Ishikawa (cell line): ENCODE measurements at regions not wholly inside any gene's neighbourhood (a gene's known extent, or its start where the extent isn't known, plus 50 kb on each side); places are given as distances from the start of the nearest gene placed in this dataset.

Source experiments
- CEBPB ChIP-seq: IDR thresholded peaks from 2 replicates; pipeline ENCODE4 v1.6.1; 2012
- CREB1 ChIP-seq: IDR thresholded peaks from 2 replicates; pipeline ENCODE4 v1.6.1; 2012; ENCODE audit warnings: low read depth
- EGR1 ChIP-seq: IDR thresholded peaks from 2 replicates; pipeline ENCODE4 v1.6.1; 2012
- EP300 ChIP-seq: IDR thresholded peaks from 2 replicates; pipeline ENCODE4 v1.6.1; 2012; ENCODE audit warnings: borderline replicate concordance
- FOXM1 ChIP-seq: IDR thresholded peaks from 2 replicates; pipeline ENCODE4 v1.6.1; 2012; ENCODE audit warnings: low read depth, borderline replicate concordance
- MAX ChIP-seq: IDR thresholded peaks from 2 replicates; pipeline ENCODE4 v1.6.1; 2012
- NFIC ChIP-seq: IDR thresholded peaks from 2 replicates; pipeline ENCODE4 v1.6.1; 2012
- RAD21 ChIP-seq: IDR thresholded peaks from 2 replicates; pipeline ENCODE4 v1.6.1; 2012; ENCODE audit warnings: low read depth
- TAF1 ChIP-seq: IDR thresholded peaks from 2 replicates; pipeline ENCODE4 v1.6.1; 2012; ENCODE audit warnings: low read depth, mild to moderate bottlenecking
- TCF12 ChIP-seq: IDR thresholded peaks from 2 replicates; pipeline ENCODE4 v1.6.1; 2012; ENCODE audit warnings: low read depth
- TEAD4 ChIP-seq: IDR thresholded peaks from 2 replicates; pipeline ENCODE4 v1.6.1; 2012
- YY1 ChIP-seq: IDR thresholded peaks from 2 replicates; pipeline ENCODE4 v1.6.1; 2012; ENCODE audit warnings: low read depth
- ZBTB7A ChIP-seq: IDR thresholded peaks from 2 replicates; pipeline ENCODE4 v1.6.1; 2012; ENCODE audit warnings: low read depth
- TF ChIP-seq, protein P1 (sequence below): IDR thresholded peaks from 2 replicates; pipeline ENCODE4 v1.6.1; 2012; ENCODE audit warnings: low read depth, mild to moderate bottlenecking
- TF ChIP-seq, protein P2 (sequence below): IDR thresholded peaks from 2 replicates; pipeline ENCODE4 v1.6.1; 2012

GRCh38 chr15:27598251-27599009, 500.7 kb downstream of the OCA2 start:
- no peak for TF ChIP-seq TEAD4
- TF ChIP-seq, protein P1, sequence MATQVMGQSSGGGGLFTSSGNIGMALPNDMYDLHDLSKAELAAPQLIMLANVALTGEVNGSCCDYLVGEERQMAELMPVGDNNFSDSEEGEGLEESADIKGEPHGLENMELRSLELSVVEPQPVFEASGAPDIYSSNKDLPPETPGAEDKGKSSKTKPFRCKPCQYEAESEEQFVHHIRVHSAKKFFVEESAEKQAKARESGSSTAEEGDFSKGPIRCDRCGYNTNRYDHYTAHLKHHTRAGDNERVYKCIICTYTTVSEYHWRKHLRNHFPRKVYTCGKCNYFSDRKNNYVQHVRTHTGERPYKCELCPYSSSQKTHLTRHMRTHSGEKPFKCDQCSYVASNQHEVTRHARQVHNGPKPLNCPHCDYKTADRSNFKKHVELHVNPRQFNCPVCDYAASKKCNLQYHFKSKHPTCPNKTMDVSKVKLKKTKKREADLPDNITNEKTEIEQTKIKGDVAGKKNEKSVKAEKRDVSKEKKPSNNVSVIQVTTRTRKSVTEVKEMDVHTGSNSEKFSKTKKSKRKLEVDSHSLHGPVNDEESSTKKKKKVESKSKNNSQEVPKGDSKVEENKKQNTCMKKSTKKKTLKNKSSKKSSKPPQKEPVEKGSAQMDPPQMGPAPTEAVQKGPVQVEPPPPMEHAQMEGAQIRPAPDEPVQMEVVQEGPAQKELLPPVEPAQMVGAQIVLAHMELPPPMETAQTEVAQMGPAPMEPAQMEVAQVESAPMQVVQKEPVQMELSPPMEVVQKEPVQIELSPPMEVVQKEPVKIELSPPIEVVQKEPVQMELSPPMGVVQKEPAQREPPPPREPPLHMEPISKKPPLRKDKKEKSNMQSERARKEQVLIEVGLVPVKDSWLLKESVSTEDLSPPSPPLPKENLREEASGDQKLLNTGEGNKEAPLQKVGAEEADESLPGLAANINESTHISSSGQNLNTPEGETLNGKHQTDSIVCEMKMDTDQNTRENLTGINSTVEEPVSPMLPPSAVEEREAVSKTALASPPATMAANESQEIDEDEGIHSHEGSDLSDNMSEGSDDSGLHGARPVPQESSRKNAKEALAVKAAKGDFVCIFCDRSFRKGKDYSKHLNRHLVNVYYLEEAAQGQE = no peak
- no peak for TF ChIP-seq EGR1
- TF ChIP-seq, protein P2, sequence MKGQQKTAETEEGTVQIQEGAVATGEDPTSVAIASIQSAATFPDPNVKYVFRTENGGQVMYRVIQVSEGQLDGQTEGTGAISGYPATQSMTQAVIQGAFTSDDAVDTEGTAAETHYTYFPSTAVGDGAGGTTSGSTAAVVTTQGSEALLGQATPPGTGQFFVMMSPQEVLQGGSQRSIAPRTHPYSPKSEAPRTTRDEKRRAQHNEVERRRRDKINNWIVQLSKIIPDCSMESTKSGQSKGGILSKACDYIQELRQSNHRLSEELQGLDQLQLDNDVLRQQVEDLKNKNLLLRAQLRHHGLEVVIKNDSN = no peak
- TF ChIP-seq TCF12 = no peak
- no peak for TF ChIP-seq ZBTB7A
- TF ChIP-seq NFIC = no peak
- TF ChIP-seq RAD21 = no peak
- no peak for TF ChIP-seq YY1
- no peak for TF ChIP-seq CEBPB
- TF ChIP-seq CREB1 = no peak
- TF ChIP-seq MAX = no peak
- no peak for TF ChIP-seq FOXM1

GRCh38 chr15:27595211-27595610, 503.9 kb downstream of the OCA2 start:
- TF ChIP-seq EGR1 = no peak
- no peak for TF ChIP-seq YY1
- TF ChIP-seq MAX = no peak
- TF ChIP-seq CEBPB = no peak
- no peak for TF ChIP-seq TCF12
- no peak for TF ChIP-seq TAF1
- TF ChIP-seq FOXM1 = no peak
- TF ChIP-seq, protein P2 = no peak
- no peak for TF ChIP-seq EP300
- TF ChIP-seq NFIC = no peak

DNA sequence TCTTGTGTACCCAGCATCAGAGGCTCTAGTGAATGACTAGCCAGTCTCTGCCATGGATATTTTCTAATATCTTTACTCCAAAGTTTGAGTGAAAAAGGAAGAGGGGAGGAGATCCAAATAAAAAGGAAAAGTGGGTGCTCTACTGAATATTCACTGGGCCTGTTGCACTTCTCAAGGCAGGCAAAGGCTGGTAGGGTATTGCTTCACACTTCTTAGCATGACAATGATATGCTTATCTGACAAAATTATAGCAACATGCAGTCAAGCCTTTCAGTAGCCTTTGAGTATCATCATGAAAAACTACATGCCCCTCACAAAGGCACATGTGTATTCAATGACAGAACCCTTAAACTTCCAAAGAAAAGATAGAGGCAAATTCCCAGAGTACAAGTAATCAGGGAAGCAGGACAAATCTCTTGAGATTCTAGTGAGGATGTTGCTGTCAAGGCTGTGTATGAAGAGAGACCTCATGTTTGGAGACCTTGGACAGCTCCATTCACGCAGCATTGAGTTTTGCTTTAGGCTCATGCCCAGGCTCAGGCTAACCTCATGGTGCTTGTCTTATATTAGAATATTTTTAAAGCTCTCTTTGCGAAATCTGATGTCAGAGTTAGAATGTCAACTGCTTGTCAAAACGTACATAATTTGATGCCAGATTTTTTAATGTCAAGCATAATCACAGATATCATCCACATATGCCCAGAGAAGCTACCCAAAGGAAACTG, 506.9 kb downstream of the OCA2 start:
- TF ChIP-seq FOXM1 = no peak
- no peak for TF ChIP-seq TEAD4
- TF ChIP-seq, protein P1 = peak; percentile 73
- no peak for TF ChIP-seq TAF1
